GM18505 (cell line): ENCODE measurements at regions not wholly inside any gene's neighbourhood (a gene's known extent, or its start where the extent isn't known, plus 50 kb on each side); places are given as distances from the start of the nearest gene placed in this dataset.

ENCODE experiments used
- ATAC-seq: cut with Tn5 transposase; IDR thresholded peaks from one replicate; pipeline ENCODE4 v1.9.1; 2021; ENCODE audit not compliant: unreplicated experiment
- POLR2A ChIP-seq: IDR thresholded peaks from 4 replicates; pipeline ENCODE4 v1.6.1; 2011; ENCODE audit warnings: borderline replicate concordance; ENCODE audit not compliant: insufficient read depth, insufficient read length; ENCODE audit errors: extremely low read depth

DNA sequence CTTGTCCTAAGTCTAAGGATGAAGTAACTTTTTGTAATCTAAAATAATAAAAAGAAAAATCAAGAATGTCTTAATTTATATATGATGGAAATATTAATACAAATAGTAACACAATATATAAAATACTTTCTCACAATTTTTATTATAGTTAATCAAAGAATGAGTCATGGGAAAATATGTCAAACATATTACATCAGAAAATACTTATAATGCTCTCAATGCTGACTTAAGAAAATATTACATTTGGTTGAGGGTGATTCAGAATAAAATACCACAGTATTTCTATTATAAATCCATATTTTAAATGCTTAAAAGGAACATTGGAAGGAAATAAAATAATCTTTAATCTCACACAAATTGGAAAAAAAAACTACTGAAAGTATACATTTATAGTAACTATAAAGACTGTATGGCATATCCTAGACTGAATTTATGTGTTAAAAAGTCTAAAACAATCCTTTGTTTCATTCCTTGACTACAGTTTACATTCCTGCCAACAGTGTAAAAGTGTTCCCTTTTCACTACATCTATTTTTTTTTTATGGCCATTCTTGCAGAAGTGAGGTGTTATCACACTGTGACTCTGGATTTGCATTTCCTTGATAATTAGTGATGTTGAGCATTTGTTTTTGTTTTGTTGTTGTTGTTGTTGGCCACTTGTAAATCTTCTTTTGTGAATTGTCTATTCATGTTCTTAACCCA, 1573.5 kb upstream of the ACVR2A start:
- no peak for ATAC-seq
- no peak for TF ChIP-seq POLR2A

DNA sequence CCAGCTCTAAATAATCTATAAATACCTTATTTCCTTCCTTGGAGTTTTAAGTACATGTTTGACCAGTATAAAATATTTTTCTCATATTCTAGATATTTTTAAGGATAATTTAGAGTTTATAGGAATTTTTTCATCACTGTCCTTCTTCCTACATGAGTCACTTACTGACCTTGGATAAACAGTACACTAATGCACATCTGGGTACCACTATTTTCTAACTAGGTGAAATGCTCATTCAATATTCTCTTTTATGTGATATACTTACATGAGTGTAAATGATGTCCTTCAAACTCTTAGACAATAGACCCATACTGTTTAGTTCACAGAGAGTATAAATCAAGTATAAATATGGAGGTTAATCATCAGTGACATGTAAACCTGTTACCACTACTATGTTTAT, 1574.2 kb upstream of the ACVR2A start:
- no peak for TF ChIP-seq POLR2A
- ATAC-seq: no peak

GRCh38 chr2:146267093-146267492, 1577.7 kb upstream of the ACVR2A start:
- no peak for TF ChIP-seq POLR2A
- ATAC-seq: no peak

GRCh38 chr2:146265656-146266055, 1579.2 kb upstream of the ACVR2A start:
- TF ChIP-seq POLR2A: no peak
- ATAC-seq: no peak

DNA sequence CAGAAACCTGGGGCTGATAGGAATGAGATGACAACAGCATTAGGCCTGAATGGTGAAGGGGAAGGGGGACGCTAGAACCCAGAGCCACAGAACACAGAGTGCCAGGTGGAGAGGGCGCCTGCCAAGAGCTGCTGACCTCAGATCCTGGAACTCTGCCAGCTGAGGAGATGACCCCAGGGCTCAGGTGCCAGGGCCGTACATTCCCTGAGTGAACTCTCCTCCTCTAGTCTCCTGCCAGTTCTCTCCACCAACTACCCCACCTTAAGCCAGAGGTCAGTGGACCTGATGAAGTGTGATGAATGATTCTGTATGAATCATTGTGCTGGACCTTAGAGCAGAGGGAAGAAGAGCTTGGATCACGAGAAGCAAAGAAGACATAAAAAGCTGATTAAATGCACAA, 1582.2 kb upstream of the ACVR2A start:
- ATAC-seq: no peak
- TF ChIP-seq POLR2A: no peak

DNA sequence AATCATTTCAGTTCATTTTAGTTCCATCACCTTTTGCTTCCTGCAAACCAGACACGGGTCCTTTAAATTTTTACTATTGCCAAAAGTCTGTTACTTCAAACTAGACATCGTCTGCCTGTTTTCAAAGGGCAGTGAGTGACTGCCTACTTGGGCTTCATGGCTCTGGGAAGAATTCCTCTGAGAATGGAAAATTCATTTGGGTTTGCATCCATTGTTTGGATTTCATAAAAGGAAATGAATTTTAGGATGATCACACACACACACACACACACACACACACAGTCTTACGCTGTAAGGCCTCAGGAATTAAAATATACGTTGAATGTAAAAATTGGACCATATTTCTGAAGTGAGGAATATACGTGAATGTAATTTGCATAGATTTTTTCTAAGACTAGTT, 1584.3 kb upstream of the ACVR2A start:
- no peak for ATAC-seq
- TF ChIP-seq POLR2A: no peak

DNA sequence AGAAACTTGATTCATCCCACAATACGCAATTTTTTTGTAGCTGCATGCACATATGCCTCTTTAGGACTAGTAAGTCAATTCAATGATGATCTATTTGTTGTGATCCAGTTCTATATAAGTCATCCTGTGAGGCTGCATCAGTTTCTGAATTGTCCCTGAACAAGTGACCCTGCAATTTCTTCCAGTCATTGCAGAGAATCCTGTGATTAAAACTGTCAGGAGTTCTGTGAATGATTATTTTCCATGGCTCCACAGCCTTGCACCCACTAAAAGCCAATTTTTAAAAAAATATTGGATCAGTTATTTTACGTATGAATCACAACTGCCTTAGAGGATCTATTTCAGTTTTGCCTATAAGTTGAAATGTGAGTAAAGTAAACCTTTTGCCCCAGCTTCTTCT, 1585.0 kb upstream of the ACVR2A start:
- ATAC-seq: no peak
- no peak for TF ChIP-seq POLR2A

- no peak for TF ChIP-seq POLR2A
- no peak for ATAC-seq
Measured at GRCh38 chr2:146258071-146258470, 1586.8 kb upstream of the ACVR2A start.

GRCh38 chr2:146252119-146252518, 1592.7 kb upstream of the ACVR2A start:
- ATAC-seq: no peak
- TF ChIP-seq POLR2A: no peak

DNA sequence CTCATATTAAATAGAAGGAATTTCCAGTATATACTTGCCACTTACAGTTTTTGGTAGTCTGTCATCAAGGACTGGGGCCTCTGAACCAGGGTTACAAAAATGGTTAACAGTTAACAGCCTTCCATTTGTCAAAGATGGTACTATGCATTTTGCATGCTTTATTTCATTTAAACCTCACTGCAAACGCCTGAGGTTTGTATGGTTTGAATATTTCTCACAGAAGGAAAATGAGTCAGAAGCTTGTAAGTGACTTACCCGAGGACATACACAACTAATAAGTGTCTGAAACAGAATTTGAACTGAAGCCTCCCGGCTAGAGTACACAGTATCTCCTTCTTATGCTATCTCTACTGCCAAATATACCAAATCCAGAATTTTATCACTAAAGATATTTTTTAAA, 1593.5 kb upstream of the ACVR2A start:
- TF ChIP-seq POLR2A: no peak
- ATAC-seq: no peak

GRCh38 chr2:146246736-146247523, 1597.9 kb upstream of the ACVR2A start:
- no peak for ATAC-seq
- no peak for TF ChIP-seq POLR2A

DNA sequence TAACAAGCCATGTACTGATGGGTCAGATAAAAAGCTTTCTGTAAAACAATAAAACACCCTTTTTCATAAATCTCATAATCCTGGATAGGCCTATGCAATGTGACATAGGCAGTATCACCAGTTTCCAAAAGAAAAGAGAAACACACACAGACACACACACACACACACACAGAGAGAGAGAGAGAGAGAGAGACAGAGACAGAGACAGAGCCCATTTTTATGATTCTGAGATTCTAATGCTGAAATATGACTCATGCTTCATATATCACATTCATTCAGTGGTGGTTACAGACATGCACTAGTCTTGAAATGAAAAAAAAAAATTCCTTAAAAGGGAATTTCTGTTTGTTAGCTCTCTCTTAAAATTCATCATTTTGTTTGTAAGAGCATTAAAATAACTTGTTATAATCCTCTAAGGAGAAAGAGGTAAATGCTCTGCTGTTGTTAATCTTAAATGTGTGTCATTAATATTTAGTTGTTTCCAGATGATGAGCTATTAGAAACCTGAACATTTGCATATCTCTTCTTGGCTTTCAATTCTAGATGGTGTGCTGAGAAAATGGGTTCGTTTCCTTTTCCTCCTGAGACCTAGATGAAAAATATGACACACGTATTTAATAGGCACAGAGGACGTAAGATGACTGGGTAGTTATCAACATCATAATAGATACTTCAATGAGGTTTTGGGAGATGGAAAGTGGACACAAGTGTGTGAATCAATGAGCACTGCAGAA, 1598.7 kb upstream of the ACVR2A start:
- no peak for ATAC-seq
- TF ChIP-seq POLR2A: no peak

DNA sequence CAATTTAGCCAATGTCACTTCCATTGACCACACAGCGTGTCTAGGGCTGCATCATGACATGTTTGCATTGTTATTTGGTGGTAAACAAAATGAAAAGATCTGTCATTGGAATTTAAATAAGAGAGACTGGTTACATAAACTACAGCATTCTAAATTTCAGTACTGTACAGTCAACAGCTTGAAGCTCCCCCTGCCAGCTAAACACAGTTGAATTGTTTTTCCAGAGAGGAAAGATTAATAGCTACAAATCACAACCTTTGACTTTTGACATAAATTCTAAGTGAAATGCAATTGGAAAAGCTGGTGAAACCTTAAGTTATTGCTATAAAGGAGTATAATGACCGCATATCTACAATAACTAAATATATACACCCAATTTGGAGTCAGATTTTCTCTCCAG, 1600.0 kb upstream of the ACVR2A start:
- TF ChIP-seq POLR2A: no peak
- ATAC-seq: no peak

DNA sequence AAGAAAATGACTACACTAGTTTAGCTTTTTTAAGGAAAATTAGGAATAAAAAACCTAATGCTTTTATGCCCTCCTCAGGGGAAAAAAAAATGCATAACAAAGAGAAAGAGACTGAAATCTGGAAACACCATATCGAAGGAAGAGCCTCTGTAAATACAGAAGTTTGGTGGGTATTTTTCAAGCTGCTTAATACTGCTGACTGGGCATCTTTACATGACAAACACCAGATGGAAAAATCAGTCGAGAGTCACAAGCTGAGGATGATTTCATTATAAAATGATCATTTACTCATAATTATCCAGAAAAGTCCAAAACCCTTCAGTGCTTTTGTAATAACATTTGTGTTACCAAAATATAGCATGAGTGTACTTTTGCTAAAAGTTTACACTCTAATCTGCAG, 1600.7 kb upstream of the ACVR2A start:
- no peak for TF ChIP-seq POLR2A
- no peak for ATAC-seq
